Neural cell (in vitro differentiated cells): ENCODE measurements at regions not wholly inside any gene's neighbourhood (a gene's known extent, or its start where the extent isn't known, plus 50 kb on each side); places are given as distances from the start of the nearest gene placed in this dataset.
"Not testable (repeated sequence)": the region's sequence is repeated elsewhere in the genome, so short reads cannot be mapped to it uniquely, and the experiment has no call there.

Experiments used
- EP300 ChIP-seq: fragments of 450-650 bp; conservative IDR thresholded peaks from 2 replicates; pipeline ENCODE4 v1.6.1; 2014; ENCODE audit warnings: antibody characterized with exemption, mild to moderate bottlenecking, moderate library complexity; ENCODE audit not compliant: poor library complexity, severe bottlenecking
- EZH2 ChIP-seq: fragments of 200-600, 300-800 bp; shearing (Covaris generic), sonication (generic); IDR thresholded peaks from 2 replicates; pipeline ENCODE4 v1.6.1; 2014; ENCODE audit warnings: antibody characterized with exemption, low read length, borderline replicate concordance, mild to moderate bottlenecking; ENCODE audit not compliant: insufficient read depth, poor library complexity, severe bottlenecking
- MXI1 ChIP-seq: fragments of 450-650 bp; conservative IDR thresholded peaks from 2 replicates; pipeline ENCODE4 v1.6.1; 2014; ENCODE audit warnings: antibody characterized with exemption, mild to moderate bottlenecking; ENCODE audit not compliant: poor library complexity, severe bottlenecking
- POLR2AphosphoS5 ChIP-seq: IDR thresholded peaks from 2 replicates; pipeline ENCODE4 v1.6.1; 2012
- RAD21 ChIP-seq: fragments of 450-650 bp; conservative IDR thresholded peaks from 2 replicates; pipeline ENCODE4 v1.6.1; 2014; ENCODE audit warnings: antibody characterized with exemption, mild to moderate bottlenecking, moderate library complexity
- SMC3 ChIP-seq: fragments of 450-650 bp; conservative IDR thresholded peaks from 2 replicates; pipeline ENCODE4 v1.6.1; 2014; ENCODE audit warnings: antibody characterized with exemption, mild to moderate bottlenecking, moderate library complexity; ENCODE audit not compliant: poor library complexity
- TAF1 ChIP-seq: IDR thresholded peaks from 2 replicates; pipeline ENCODE4 v1.6.1; 2012; ENCODE audit warnings: low read depth
- TF ChIP-seq, protein P1 (sequence below): fragments of 450-650 bp; IDR thresholded peaks from 2 replicates; pipeline ENCODE4 v1.5.1; 2014; ENCODE audit warnings: antibody characterized with exemption, mild to moderate bottlenecking, moderate library complexity; ENCODE audit not compliant: poor library complexity, severe bottlenecking
- TF ChIP-seq, protein P2 (sequence below): IDR thresholded peaks from 2 replicates; pipeline ENCODE4 v1.6.1; 2012; ENCODE audit warnings: borderline replicate concordance

DNA sequence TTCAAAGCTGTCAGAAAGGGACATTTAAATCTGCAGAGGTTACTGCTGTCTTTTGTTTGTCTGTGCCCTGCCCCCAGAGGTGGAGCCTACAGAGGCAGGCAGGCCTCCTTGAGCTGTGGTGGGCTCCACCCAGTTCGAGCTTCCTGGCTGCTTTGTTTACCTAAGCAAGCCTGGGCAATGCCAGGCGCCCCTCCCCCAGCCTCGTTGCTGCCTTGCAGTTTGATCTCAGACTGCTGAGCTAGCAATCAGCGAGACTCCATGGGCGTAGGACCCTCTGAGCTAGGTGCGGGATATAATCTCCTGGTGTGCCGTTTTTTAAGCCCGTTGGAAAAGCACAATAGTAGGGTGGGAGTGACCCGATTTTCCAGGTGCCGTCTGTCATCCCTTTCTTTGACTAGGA is 86.6 kb upstream of the ZWINT start:
- TF ChIP-seq, protein P1, sequence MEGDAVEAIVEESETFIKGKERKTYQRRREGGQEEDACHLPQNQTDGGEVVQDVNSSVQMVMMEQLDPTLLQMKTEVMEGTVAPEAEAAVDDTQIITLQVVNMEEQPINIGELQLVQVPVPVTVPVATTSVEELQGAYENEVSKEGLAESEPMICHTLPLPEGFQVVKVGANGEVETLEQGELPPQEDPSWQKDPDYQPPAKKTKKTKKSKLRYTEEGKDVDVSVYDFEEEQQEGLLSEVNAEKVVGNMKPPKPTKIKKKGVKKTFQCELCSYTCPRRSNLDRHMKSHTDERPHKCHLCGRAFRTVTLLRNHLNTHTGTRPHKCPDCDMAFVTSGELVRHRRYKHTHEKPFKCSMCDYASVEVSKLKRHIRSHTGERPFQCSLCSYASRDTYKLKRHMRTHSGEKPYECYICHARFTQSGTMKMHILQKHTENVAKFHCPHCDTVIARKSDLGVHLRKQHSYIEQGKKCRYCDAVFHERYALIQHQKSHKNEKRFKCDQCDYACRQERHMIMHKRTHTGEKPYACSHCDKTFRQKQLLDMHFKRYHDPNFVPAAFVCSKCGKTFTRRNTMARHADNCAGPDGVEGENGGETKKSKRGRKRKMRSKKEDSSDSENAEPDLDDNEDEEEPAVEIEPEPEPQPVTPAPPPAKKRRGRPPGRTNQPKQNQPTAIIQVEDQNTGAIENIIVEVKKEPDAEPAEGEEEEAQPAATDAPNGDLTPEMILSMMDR = not testable (repeated sequence)
- TF ChIP-seq, protein P2, sequence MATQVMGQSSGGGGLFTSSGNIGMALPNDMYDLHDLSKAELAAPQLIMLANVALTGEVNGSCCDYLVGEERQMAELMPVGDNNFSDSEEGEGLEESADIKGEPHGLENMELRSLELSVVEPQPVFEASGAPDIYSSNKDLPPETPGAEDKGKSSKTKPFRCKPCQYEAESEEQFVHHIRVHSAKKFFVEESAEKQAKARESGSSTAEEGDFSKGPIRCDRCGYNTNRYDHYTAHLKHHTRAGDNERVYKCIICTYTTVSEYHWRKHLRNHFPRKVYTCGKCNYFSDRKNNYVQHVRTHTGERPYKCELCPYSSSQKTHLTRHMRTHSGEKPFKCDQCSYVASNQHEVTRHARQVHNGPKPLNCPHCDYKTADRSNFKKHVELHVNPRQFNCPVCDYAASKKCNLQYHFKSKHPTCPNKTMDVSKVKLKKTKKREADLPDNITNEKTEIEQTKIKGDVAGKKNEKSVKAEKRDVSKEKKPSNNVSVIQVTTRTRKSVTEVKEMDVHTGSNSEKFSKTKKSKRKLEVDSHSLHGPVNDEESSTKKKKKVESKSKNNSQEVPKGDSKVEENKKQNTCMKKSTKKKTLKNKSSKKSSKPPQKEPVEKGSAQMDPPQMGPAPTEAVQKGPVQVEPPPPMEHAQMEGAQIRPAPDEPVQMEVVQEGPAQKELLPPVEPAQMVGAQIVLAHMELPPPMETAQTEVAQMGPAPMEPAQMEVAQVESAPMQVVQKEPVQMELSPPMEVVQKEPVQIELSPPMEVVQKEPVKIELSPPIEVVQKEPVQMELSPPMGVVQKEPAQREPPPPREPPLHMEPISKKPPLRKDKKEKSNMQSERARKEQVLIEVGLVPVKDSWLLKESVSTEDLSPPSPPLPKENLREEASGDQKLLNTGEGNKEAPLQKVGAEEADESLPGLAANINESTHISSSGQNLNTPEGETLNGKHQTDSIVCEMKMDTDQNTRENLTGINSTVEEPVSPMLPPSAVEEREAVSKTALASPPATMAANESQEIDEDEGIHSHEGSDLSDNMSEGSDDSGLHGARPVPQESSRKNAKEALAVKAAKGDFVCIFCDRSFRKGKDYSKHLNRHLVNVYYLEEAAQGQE = not testable (repeated sequence)
- not testable (repeated sequence) for TF ChIP-seq POLR2AphosphoS5, EP300, TAF1, RAD21, EZH2, SMC3, MXI1
